Ovary (tissue), 3 donors: ENCODE measurements at regions not wholly inside any gene's neighbourhood (a gene's known extent, or its start where the extent isn't known, plus 50 kb on each side); places are given as distances from the start of the nearest gene placed in this dataset.

Source experiments
- CTCF ChIP-seq, 3 donors: fragments of 450-650 bp in 2 of 3; fragments of 200-600 bp in 1 of 3; IDR thresholded peaks; one replicate each; pipeline versions ENCODE4 v1.5.1 to v1.8.0; 2016 to 2022; ENCODE audit warnings: antibody characterized with exemption in 3 of 3, mild to moderate bottlenecking in 1 of 3
- EP300 ChIP-seq: sonication (generic); formaldehyde crosslinking; IDR thresholded peaks from one replicate; pipeline ENCODE4 v1.6.1; 2017; ENCODE audit warnings: antibody characterized with exemption
- POLR2A ChIP-seq: fragments of 450-650 bp; IDR thresholded peaks from one replicate; pipeline ENCODE4 v1.6.1; 2017; ENCODE audit warnings: antibody characterized with exemption, mild to moderate bottlenecking, moderate library complexity
- donor health status: DM: no; HTN: no; CAD: no.

GRCh38 chr14:41389355-41389754, 217.3 kb upstream of the LRFN5 start:
- TF ChIP-seq CTCF (IDR thresholded peaks at IDR 0.05) (no peak), POLR2A (no peak), EP300 (no peak)
